ENCODE measurements at regions not wholly inside any gene's neighbourhood (a gene's known extent, or its start where the extent isn't known, plus 50 kb on each side); places are given as distances from the start of the nearest gene placed in this dataset.

DNA sequence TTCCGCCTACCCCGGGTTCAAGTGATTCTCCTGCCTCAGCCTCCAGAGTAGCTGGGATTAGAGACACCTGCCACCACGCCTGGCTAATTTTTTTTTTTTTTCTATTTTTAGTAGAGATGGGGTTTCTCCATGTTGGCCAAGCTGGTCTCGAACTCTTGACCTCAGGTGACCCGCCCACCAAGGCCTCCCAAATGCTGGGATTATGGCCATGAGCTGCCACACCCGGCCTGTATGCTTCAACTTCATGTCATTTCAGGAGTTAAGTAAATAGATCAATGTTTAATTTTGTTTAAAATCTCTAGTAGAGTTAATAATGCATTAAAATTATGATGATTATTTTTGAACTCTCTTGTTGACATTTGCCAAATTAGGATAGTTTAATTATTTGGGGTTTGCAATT lies 121.1 kb upstream of the ALDH1A3 start:
- Histone ChIP-seq H3K27ac (no peak overlapping the region), H3K36me3 (no peaks in the 10 kb centered on the region), H3K4me1 (ENCODE audit: insufficient read depth) (no peaks in the 10 kb centered on the region), H3K27me3 (no peaks in the 10 kb centered on the region), H3K4me3 (no peak overlapping the region), H3K9me3 (no peaks in the 10 kb centered on the region)
- intact Hi-C loops (cut with DNase I), result no loop called here
- TF ChIP-seq EP300 (IDR thresholded peaks at IDR 0.05) (no peak), POLR2A (IDR thresholded peaks at IDR 0.05) (no peak)
- WGBS, 3 donors, result 77 to 84% (median 81%) methylated on average over 6 of the region's 6 CpGs
- DNase-seq, result no peak

DNA sequence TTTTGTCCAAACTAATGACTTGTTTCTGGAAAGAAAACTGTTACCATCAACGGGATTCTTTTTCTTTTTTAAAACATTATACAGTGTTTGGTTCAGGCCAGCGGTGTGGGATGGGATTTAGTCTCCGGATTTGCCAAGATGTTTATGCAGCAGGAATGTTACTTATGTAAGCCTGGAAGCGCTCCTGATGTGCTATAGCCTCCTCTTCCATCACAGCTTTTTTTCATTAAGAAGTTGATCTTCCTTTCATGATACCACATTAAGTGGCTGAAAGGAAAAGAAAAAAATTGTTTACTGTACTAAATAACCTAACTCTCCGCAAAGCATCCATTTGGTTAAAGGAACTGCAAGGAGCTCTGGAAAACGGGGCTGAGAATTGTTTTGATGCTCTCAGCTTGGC lies 120.5 kb upstream of the ALDH1A3 start:
- Histone ChIP-seq H3K9me3 (no peaks in the 10 kb centered on the region), H3K27me3 (no peaks in the 10 kb centered on the region), H3K4me3 (no peak overlapping the region), H3K4me1 (ENCODE audit: insufficient read depth) (no peaks in the 10 kb centered on the region), H3K36me3 (no peaks in the 10 kb centered on the region), H3K27ac (no peak overlapping the region)
- DNase-seq, result no peak
- TF ChIP-seq, protein P1, sequence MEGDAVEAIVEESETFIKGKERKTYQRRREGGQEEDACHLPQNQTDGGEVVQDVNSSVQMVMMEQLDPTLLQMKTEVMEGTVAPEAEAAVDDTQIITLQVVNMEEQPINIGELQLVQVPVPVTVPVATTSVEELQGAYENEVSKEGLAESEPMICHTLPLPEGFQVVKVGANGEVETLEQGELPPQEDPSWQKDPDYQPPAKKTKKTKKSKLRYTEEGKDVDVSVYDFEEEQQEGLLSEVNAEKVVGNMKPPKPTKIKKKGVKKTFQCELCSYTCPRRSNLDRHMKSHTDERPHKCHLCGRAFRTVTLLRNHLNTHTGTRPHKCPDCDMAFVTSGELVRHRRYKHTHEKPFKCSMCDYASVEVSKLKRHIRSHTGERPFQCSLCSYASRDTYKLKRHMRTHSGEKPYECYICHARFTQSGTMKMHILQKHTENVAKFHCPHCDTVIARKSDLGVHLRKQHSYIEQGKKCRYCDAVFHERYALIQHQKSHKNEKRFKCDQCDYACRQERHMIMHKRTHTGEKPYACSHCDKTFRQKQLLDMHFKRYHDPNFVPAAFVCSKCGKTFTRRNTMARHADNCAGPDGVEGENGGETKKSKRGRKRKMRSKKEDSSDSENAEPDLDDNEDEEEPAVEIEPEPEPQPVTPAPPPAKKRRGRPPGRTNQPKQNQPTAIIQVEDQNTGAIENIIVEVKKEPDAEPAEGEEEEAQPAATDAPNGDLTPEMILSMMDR (IDR thresholded peaks at IDR 0.05), result no peak
- TF ChIP-seq EP300 (IDR thresholded peaks at IDR 0.05) (no peak), POLR2A (IDR thresholded peaks at IDR 0.05) (no peak)
- intact Hi-C loops (cut with DNase I), result no loop called here
- 6 to 11% (median 8%) methylated on average over 6 of the region's 6 CpGs for WGBS, 3 donors

DNA sequence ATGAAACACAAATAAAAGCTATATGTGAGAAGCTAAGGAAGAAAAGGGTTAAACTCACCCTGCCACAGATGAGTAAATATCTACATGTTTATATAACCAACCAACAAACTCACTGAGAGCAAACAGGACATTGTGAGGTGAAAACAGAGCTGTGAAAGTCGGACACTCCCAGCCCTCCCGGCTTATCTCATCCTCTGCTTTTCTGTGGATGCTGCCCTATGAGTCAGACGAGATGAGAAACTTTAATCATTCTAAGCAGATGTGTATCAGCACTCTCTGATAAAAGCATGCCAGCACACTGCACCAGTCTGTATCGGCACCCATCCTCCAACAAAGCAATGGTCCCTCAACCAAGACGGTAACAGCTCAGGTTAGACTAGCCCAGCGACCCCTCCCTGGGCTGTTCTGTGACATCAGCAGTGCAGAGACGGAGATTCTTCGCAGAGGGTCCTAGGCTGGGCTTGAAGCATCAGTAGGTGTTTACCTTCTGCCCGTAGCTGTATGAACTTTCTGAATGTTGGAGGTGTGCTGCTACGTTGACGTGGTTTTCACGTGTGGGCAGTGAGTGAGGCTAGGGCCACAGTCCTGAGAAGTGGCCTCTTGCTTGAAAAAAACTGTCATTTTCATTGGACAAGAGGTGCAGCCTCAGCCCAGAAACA lies 119.8 kb upstream of the ALDH1A3 start:
- 31 to 47% (median 40%) methylated on average over 12 of the region's 12 CpGs for WGBS, 3 donors
- no peak for DNase-seq
- H3K4me1 ChIP-seq (ENCODE audit: insufficient read depth), result no peaks in the 10 kb centered on the region
- H3K36me3 ChIP-seq, result no peaks in the 10 kb centered on the region
- H3K9me3 ChIP-seq, result no peaks in the 10 kb centered on the region
- TF ChIP-seq EP300 (IDR thresholded peaks at IDR 0.05) (no peak), POLR2A (IDR thresholded peaks at IDR 0.05) (no peak)
- TF ChIP-seq, protein P1 (IDR thresholded peaks at IDR 0.05), result no peak
- H3K4me3 ChIP-seq, result no peak overlapping the region
- no peak overlapping the region for H3K27ac ChIP-seq
- intact Hi-C loops (cut with DNase I), result no loop called here
- H3K27me3 ChIP-seq, result no peaks in the 10 kb centered on the region

- no peak for DNase-seq
- intact Hi-C loops (cut with DNase I), result no loop called here
- no peak overlapping the region for H3K4me3 ChIP-seq
- no peaks in the 10 kb centered on the region for H3K4me1 ChIP-seq (ENCODE audit: insufficient read depth)
- TF ChIP-seq EP300 (IDR thresholded peaks at IDR 0.05), result no peak
- TF ChIP-seq, protein P1 (IDR thresholded peaks at IDR 0.05), result no peak
- TF ChIP-seq POLR2A (IDR thresholded peaks at IDR 0.05), result no peak
- WGBS, 3 donors, result 84 to 93% (median 87%) methylated on average over 6 of the region's 6 CpGs
- H3K9me3 ChIP-seq, result no peaks in the 10 kb centered on the region
- no peak overlapping the region for H3K27ac ChIP-seq
- H3K36me3 ChIP-seq, result no peaks in the 10 kb centered on the region
- H3K27me3 ChIP-seq, result no peaks in the 10 kb centered on the region
Observed at GRCh38 chr15:100760357-100760903, 119.2 kb upstream of the ALDH1A3 start.

DNA sequence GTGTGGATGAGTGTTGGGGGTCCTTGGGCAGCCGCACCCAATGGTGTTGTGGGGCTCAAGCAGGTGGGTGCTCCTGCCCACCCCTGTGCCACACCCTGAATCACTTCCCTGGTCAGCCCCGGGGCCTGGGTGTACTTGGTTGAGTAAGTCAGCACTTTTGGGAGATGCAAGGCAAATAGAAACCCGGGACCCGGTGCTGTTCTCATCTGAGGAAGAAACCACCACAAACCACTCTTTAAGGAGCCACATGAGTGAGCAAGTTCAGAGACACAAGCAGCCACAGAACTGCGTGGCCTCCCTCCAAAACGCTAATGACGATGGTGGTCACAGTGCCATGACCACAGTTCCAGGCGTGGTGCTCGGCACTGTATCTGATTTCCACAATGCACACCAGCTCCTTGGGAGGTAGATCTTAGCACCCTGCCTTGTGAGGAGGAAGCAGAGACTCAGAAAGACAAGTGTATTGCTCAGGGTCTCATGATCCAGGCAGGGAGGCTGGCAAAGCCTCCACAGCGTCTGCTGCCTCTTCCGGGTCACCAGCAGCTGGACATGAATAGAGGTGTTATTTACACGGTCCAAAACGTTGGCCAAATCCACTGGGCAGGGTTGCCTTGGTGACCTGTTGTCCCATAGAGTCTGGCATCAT lies 118.2 kb upstream of the ALDH1A3 start:
- Histone ChIP-seq H3K36me3 (no peaks in the 10 kb centered on the region), H3K4me3 (no peak overlapping the region), H3K27ac (no peak overlapping the region), H3K9me3 (no peaks in the 10 kb centered on the region), H3K27me3 (no peaks in the 10 kb centered on the region), H3K4me1 (ENCODE audit: insufficient read depth) (no peaks in the 10 kb centered on the region)
- peak in 1 of 5 donors; percentile 6 for DNase-seq
- WGBS, 3 donors, result 85 to 90% (median 86%) methylated on average over 13 of the region's 13 CpGs
- TF ChIP-seq POLR2A (IDR thresholded peaks at IDR 0.05) (no peak), EP300 (IDR thresholded peaks at IDR 0.05) (no peak)
- TF ChIP-seq, protein P1 (IDR thresholded peaks at IDR 0.05), result no peak
- intact Hi-C loops (cut with DNase I), result no loop called here

Data from ovary (tissue), 7 donors.